IMR-90 (cell line): ENCODE measurements at regions not wholly inside any gene's neighbourhood (a gene's known extent, or its start where the extent isn't known, plus 50 kb on each side); places are given as distances from the start of the nearest gene placed in this dataset.

Source experiments
- ATAC-seq: fragments of 200-7000 bp; cut with Tn5 transposase; 2 replicates; pipeline ENCODE4 v1.9.1; 2020; ENCODE audit warnings: low read depth, mild to moderate bottlenecking, moderate library complexity
- BruUV-seq: library from RNA; stranded (reverse); fragments of 400-500 nt; replicated peaks from 2 replicates; lab custom pipeline; 2021; lab: Mats Ljungman, UMichigan
- CTCF ChIA-PET: fragments of 300-600 bp; formaldehyde crosslinking; extraction: SDS; loops from one replicate; lab custom pipeline; 2021; ENCODE audit warnings: antibody characterized with exemption; lab: Yijun Ruan, JAX
- POLR2A ChIA-PET: fragments of 300-600 bp; sonication (Branson Sonifier 250); formaldehyde crosslinking; loops from one replicate; lab custom pipeline; 2022; ENCODE audit warnings: antibody characterized with exemption; ENCODE audit not compliant: unreplicated experiment; lab: Charles Lee
- DNase-seq: peaks from one replicate; pipeline ENCODE4 v3.0.0; 2013
- H2AFZ ChIP-seq: replicated peaks from 2 replicates; pipeline ENCODE3; 2013; ENCODE audit warnings: low read length, mild to moderate bottlenecking; ENCODE audit not compliant: poor library complexity
- H2AK5ac ChIP-seq: 2 replicates; pipeline ENCODE4 v1.6.1; 2013; ENCODE audit warnings: low read depth, low read length, inconsistent platforms
- H2AK9ac ChIP-seq: replicated peaks from 2 replicates; pipeline ENCODE3; 2013; ENCODE audit warnings: mild to moderate bottlenecking, low read depth, low read length, moderate library complexity; ENCODE audit not compliant: poor library complexity
- H2BK120ac ChIP-seq: 2 replicates; pipeline ENCODE4 v1.6.1; 2013; ENCODE audit warnings: low read depth, low read length, inconsistent platforms
- H2BK15ac ChIP-seq: 3 replicates; pipeline ENCODE4 v1.6.1; 2013; ENCODE audit warnings: low read depth, low read length, inconsistent platforms
- H2BK20ac ChIP-seq: 2 replicates; pipeline ENCODE4 v1.6.1; 2013; ENCODE audit warnings: low read depth, mild to moderate bottlenecking, inconsistent platforms, low read length, moderate library complexity
- H2BK5ac ChIP-seq: 2 replicates; pipeline ENCODE4 v1.6.1; 2013; ENCODE audit warnings: mild to moderate bottlenecking, low read depth, low read length, inconsistent platforms; ENCODE audit not compliant: poor library complexity, severe bottlenecking
- H3K14ac ChIP-seq: replicated peaks from 2 replicates; pipeline ENCODE4 v1.6.1; 2013; ENCODE audit warnings: low read depth, low read length, inconsistent platforms
- H3K18ac ChIP-seq: 2 replicates; pipeline ENCODE4 v1.6.1; 2013; ENCODE audit warnings: low read depth, low read length, control low read depth
- H3K23ac ChIP-seq: 2 replicates; pipeline ENCODE4 v1.6.1; 2013; ENCODE audit warnings: low read depth, low read length, inconsistent platforms
- H3K27ac ChIP-seq: 2 replicates; pipeline ENCODE4 v1.5.1; 2013; ENCODE audit warnings: mild to moderate bottlenecking, control low read depth, low read length; ENCODE audit not compliant: insufficient read depth
- H3K27me3 ChIP-seq: 2 replicates; pipeline ENCODE4 v1.6.1; 2013; ENCODE audit warnings: low read length; ENCODE audit not compliant: control insufficient read depth, insufficient read depth
- H3K36me3 ChIP-seq: 2 replicates; pipeline ENCODE4 v1.6.1; 2013; ENCODE audit warnings: low read length, mixed read lengths; ENCODE audit not compliant: control insufficient read depth, insufficient read depth
- H3K4ac ChIP-seq: 2 replicates; pipeline ENCODE4 v1.6.1; 2013; ENCODE audit warnings: low read depth, low read length, inconsistent platforms
- H3K4me1 ChIP-seq: 2 replicates; pipeline ENCODE4 v1.6.1; 2013; ENCODE audit warnings: low read length, mixed read lengths; ENCODE audit not compliant: control insufficient read depth, insufficient read depth
- H3K4me2 ChIP-seq: 2 replicates; pipeline ENCODE4 v1.6.1; 2013; ENCODE audit warnings: low read depth, mild to moderate bottlenecking, control low read depth, low read length, moderate library complexity
- H3K4me3 ChIP-seq: 2 replicates; pipeline ENCODE4 v1.5.1; 2013; ENCODE audit warnings: low read depth, mild to moderate bottlenecking, control low read depth, low read length, moderate library complexity; ENCODE audit not compliant: insufficient read depth
- H3K56ac ChIP-seq: 2 replicates; pipeline ENCODE4 v1.6.1; 2013; ENCODE audit warnings: low read length, inconsistent platforms; ENCODE audit not compliant: insufficient read depth; ENCODE audit errors: extremely low read depth
- H3K79me1 ChIP-seq, 2 experiments: 2 replicates each; pipeline ENCODE4 v1.6.1; 2013; ENCODE audit warnings: low read length in 2 of 2, inconsistent platforms in 1 of 2, low read depth in 1 of 2
- H3K9ac ChIP-seq: 2 replicates; pipeline ENCODE4 v1.6.1; 2013; ENCODE audit warnings: low read depth, low read length, control low read depth
- H3K9me1 ChIP-seq: 2 replicates; pipeline ENCODE4 v1.6.1; 2013; ENCODE audit warnings: low read length, inconsistent platforms; ENCODE audit not compliant: insufficient read depth
- H3K9me3 ChIP-seq: 2 replicates; pipeline ENCODE4 v1.6.1; 2013; ENCODE audit warnings: low read length; ENCODE audit not compliant: control insufficient read depth, insufficient read depth
- H4K20me1 ChIP-seq: 2 replicates; pipeline ENCODE4 v1.6.1; 2013; ENCODE audit warnings: low read length, inconsistent platforms; ENCODE audit not compliant: insufficient read depth
- H4K5ac ChIP-seq: 2 replicates; pipeline ENCODE4 v1.6.1; 2013; ENCODE audit warnings: mild to moderate bottlenecking, low read depth, low read length, control low read depth
- H4K8ac ChIP-seq, 2 experiments: 2 replicates each; pipeline ENCODE4 v1.6.1; 2013; ENCODE audit warnings: low read depth in 2 of 2, low read length in 2 of 2, control low read depth in 1 of 2, inconsistent platforms in 1 of 2
- H4K91ac ChIP-seq: 2 replicates; pipeline ENCODE4 v1.6.1; 2013; ENCODE audit warnings: low read depth, low read length, inconsistent platforms; ENCODE audit not compliant: insufficient read depth
- BHLHE40 ChIP-seq: fragments of 150-350 bp; IDR thresholded peaks from 2 replicates; pipeline ENCODE4 v1.6.1; 2016; ENCODE audit warnings: mild to moderate bottlenecking, low read depth, low read length
- CEBPB ChIP-seq: IDR thresholded peaks from 2 replicates; pipeline ENCODE4 v1.6.1; 2012; ENCODE audit warnings: low read depth, low read length, improper control_type of control experiment
- CHD1 ChIP-seq: IDR thresholded peaks from 2 replicates; pipeline ENCODE4 v1.6.1; 2012; ENCODE audit warnings: low read depth, low read length, improper control_type of control experiment
- FOS ChIP-seq: fragments of 150-350 bp; IDR thresholded peaks from 2 replicates; pipeline ENCODE4 v1.6.1; 2016; ENCODE audit warnings: low read depth, low read length
- MAFK ChIP-seq: IDR thresholded peaks from 2 replicates; pipeline ENCODE4 v1.6.1; 2012; ENCODE audit warnings: low read depth, low read length, improper control_type of control experiment
- MAZ ChIP-seq: IDR thresholded peaks from 2 replicates; pipeline ENCODE4 v1.6.1; 2012; ENCODE audit warnings: low read depth, mild to moderate bottlenecking, low read length, improper control_type of control experiment, moderate library complexity, borderline replicate concordance
- MXI1 ChIP-seq: IDR thresholded peaks from 2 replicates; pipeline ENCODE4 v1.6.1; 2012; ENCODE audit warnings: low read depth, mild to moderate bottlenecking, low read length, moderate library complexity, borderline replicate concordance
- NFE2L2 ChIP-seq: fragments of 150-350 bp; IDR thresholded peaks from 2 replicates; pipeline ENCODE4 v1.6.1; 2016; ENCODE audit warnings: low read depth, mild to moderate bottlenecking, low read length
- POLR2A ChIP-seq: IDR thresholded peaks from 2 replicates; pipeline ENCODE4 v1.6.1; 2012; ENCODE audit warnings: mild to moderate bottlenecking, low read depth, low read length
- RAD21 ChIP-seq: IDR thresholded peaks from 2 replicates; pipeline ENCODE4 v1.6.1; 2012; ENCODE audit warnings: low read length, improper control_type of control experiment
- RCOR1 ChIP-seq: IDR thresholded peaks from 2 replicates; pipeline ENCODE4 v1.6.1; 2012; ENCODE audit warnings: mild to moderate bottlenecking, low read length, improper control_type of control experiment; ENCODE audit not compliant: insufficient replicate concordance
- RFX5 ChIP-seq: IDR thresholded peaks from 2 replicates; pipeline ENCODE4 v1.8.0; 2012; ENCODE audit warnings: low read depth, mild to moderate bottlenecking, low read length, moderate library complexity
- SMC3 ChIP-seq: fragments of 150-350 bp; IDR thresholded peaks from 2 replicates; pipeline ENCODE4 v1.6.1; 2016; ENCODE audit warnings: low read depth, mild to moderate bottlenecking, antibody characterized with exemption, low read length, moderate library complexity
- WGBS, 2 experiments: methylation state at CpG; one replicate each; pipeline versions ENCODE4 v1.1.5 to v1.1.7; 2013; ENCODE audit warnings: missing lambda C conversion rate in 2 of 2; ENCODE audit not compliant: insufficient read length in 1 of 2; ENCODE audit errors: extremely low coverage in 2 of 2; 5-methylcytosine and 5-hydroxymethylcytosine counted together
- dilution Hi-C: fragments of 300-500 bp; cut with HindIII; formaldehyde crosslinking; loops from one replicate; pipeline ENCODE4 v1.14.3; 2018; ENCODE audit warnings: low sequenced_read_pairs; ENCODE audit not compliant: unreplicated experiment
- in situ Hi-C: fragments of 300-500 bp; cut with MboI; formaldehyde crosslinking; loops from 3 replicates; pipeline ENCODE4 v1.14.3; 2019; ENCODE audit warnings: low sequenced_read_pairs, inconsistent platforms, mixed read lengths
- intact Hi-C: fragments of 100-400 bp; cut with micrococcal nuclease; formaldehyde crosslinking; loops from 2 replicates; pipeline ENCODE4 v1.10.0; 2022
- TF ChIP-seq, protein P1 (sequence below): fragments of 150-350 bp; IDR thresholded peaks from 2 replicates; pipeline ENCODE4 v1.6.1; 2016; ENCODE audit warnings: low read depth, mild to moderate bottlenecking, low read length, moderate library complexity, borderline replicate concordance
- TF ChIP-seq, protein P2 (sequence below): fragments of 150-350 bp; IDR thresholded peaks from 2 replicates; pipeline ENCODE4 v1.6.1; 2017; ENCODE audit warnings: mild to moderate bottlenecking, antibody characterized with exemption, low read length, low read depth
- TF ChIP-seq, protein P3 (sequence below): conservative IDR thresholded peaks from 2 replicates; pipeline ENCODE4 v1.5.1; 2012; ENCODE audit warnings: mild to moderate bottlenecking, low read depth, low read length, improper control_type of control experiment

DNA sequence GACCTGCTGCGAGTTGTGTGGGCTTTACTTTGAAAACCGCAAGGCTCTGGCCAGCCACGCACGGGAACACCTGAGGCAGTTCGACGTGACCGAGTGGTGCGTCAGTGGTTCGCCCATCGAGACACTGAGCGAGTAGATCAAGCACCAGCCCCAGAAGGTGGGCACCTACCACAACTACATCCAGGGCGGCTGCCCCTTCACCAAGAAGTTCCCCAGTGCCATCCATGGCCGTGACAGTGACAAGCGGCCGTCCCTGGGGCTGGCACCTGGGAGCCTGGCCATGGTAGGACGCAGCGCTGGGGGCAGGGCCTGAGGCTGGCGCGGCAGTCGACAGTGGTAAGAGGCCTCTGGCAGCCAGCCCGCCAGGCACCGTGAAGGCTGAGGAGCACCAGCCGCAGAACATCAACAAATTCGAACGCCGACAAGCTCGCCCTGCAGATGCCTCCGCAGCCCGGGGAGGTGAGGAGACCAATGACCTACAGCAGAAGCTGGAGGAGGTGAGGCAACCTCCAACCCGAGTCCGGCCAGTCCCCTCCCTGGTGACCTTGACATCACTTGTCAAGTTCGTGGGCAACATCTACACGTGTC, 545.2 kb upstream of the CCDC179 start:
- Histone ChIP-seq H3K4me1 (no peaks in the 10 kb centered on the region), H3K9me3 (no peaks in the 10 kb centered on the region; the same call in 1 of the 2 replicates), H3K18ac (no peak overlapping the region), H2BK120ac (no peak overlapping the region), H4K5ac (no peak overlapping the region), H3K9me1 (no peaks in the 10 kb centered on the region), H3K56ac (no peak overlapping the region), H3K4me3 (no peak overlapping the region), H4K20me1 (no peaks in the 10 kb centered on the region), H3K14ac (no peak overlapping the region), H2BK20ac (no peak overlapping the region), H3K9ac (no peak overlapping the region), H3K36me3 (no peaks in the 10 kb centered on the region), H2BK5ac (no peak overlapping the region), H4K8ac (no peak overlapping the region), H3K4ac (no peak overlapping the region), H3K27ac (no peak overlapping the region), H4K91ac (no peak overlapping the region), H3K79me1 (no peaks in the 10 kb centered on the region), H3K4me2 (no peak overlapping the region), H2AK9ac (no peak overlapping the region), H2BK15ac (no peak overlapping the region), H2AFZ (no peak overlapping the region), H2AK5ac (no peak overlapping the region), H3K23ac (no peak overlapping the region), H3K27me3 (no peaks in the 10 kb centered on the region)
- ChIA-PET CTCF (no interaction called here), POLR2A (no interaction called here)
- TF ChIP-seq MAZ (no peak), NFE2L2 (no peak), CEBPB (no peak), MXI1 (no peak), POLR2A (no peak), RAD21 (no peak), MAFK (no peak), FOS (no peak), CHD1 (no peak), RCOR1 (no peak), SMC3 (no peak), RFX5 (no peak), BHLHE40 (no peak)
- TF ChIP-seq, protein P1, sequence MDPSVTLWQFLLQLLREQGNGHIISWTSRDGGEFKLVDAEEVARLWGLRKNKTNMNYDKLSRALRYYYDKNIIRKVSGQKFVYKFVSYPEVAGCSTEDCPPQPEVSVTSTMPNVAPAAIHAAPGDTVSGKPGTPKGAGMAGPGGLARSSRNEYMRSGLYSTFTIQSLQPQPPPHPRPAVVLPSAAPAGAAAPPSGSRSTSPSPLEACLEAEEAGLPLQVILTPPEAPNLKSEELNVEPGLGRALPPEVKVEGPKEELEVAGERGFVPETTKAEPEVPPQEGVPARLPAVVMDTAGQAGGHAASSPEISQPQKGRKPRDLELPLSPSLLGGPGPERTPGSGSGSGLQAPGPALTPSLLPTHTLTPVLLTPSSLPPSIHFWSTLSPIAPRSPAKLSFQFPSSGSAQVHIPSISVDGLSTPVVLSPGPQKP: no peak
- TF ChIP-seq, protein P2, sequence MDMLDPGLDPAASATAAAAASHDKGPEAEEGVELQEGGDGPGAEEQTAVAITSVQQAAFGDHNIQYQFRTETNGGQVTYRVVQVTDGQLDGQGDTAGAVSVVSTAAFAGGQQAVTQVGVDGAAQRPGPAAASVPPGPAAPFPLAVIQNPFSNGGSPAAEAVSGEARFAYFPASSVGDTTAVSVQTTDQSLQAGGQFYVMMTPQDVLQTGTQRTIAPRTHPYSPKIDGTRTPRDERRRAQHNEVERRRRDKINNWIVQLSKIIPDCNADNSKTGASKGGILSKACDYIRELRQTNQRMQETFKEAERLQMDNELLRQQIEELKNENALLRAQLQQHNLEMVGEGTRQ: no peak
- TF ChIP-seq, protein P3, sequence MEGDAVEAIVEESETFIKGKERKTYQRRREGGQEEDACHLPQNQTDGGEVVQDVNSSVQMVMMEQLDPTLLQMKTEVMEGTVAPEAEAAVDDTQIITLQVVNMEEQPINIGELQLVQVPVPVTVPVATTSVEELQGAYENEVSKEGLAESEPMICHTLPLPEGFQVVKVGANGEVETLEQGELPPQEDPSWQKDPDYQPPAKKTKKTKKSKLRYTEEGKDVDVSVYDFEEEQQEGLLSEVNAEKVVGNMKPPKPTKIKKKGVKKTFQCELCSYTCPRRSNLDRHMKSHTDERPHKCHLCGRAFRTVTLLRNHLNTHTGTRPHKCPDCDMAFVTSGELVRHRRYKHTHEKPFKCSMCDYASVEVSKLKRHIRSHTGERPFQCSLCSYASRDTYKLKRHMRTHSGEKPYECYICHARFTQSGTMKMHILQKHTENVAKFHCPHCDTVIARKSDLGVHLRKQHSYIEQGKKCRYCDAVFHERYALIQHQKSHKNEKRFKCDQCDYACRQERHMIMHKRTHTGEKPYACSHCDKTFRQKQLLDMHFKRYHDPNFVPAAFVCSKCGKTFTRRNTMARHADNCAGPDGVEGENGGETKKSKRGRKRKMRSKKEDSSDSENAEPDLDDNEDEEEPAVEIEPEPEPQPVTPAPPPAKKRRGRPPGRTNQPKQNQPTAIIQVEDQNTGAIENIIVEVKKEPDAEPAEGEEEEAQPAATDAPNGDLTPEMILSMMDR: no peak
- in situ Hi-C loops: no loop called here
- no TSS peak for BruUV-seq
- ATAC-seq (no peak), DNase-seq (no peak)
- 90% methylated on average over 2 of the region's 33 CpGs; no CpG with 5 or more reads in 1 of the 2 experiments for WGBS, 2 experiments
- intact Hi-C loops: no loop called here
- dilution Hi-C loops: no loop called here
